ENCODE measurements at regions not wholly inside any gene's neighbourhood (a gene's known extent, or its start where the extent isn't known, plus 50 kb on each side); places are given as distances from the start of the nearest gene placed in this dataset.

DNA sequence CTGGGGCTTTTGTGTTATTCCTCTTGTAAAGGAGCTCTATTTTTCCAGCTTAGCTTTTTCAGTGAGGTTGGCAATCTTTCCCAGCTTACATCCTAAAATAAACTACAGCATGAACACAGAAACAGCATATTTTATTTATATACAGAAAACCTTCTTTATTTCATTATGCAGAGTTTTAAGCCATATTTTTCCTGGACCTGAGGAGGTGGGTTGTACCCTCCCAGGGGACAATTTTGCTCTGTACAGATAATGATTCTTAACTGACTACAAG is 341.2 kb upstream of the TYRP1 start:
- no peaks in the 10 kb centered on the region for H3K27me3 ChIP-seq
- H3K4me1 ChIP-seq, result no peaks in the 10 kb centered on the region
- no peak overlapping the region for H3K4me3 ChIP-seq
- no peaks in the 10 kb centered on the region for H3K9me3 ChIP-seq
- ATAC-seq, result no peak
- TF ChIP-seq, protein P1, sequence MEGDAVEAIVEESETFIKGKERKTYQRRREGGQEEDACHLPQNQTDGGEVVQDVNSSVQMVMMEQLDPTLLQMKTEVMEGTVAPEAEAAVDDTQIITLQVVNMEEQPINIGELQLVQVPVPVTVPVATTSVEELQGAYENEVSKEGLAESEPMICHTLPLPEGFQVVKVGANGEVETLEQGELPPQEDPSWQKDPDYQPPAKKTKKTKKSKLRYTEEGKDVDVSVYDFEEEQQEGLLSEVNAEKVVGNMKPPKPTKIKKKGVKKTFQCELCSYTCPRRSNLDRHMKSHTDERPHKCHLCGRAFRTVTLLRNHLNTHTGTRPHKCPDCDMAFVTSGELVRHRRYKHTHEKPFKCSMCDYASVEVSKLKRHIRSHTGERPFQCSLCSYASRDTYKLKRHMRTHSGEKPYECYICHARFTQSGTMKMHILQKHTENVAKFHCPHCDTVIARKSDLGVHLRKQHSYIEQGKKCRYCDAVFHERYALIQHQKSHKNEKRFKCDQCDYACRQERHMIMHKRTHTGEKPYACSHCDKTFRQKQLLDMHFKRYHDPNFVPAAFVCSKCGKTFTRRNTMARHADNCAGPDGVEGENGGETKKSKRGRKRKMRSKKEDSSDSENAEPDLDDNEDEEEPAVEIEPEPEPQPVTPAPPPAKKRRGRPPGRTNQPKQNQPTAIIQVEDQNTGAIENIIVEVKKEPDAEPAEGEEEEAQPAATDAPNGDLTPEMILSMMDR (IDR thresholded peaks at IDR 0.05), result no peak
- TF ChIP-seq POLR2AphosphoS5 (IDR thresholded peaks at IDR 0.05), result no peak
- TF ChIP-seq POLR2A (IDR thresholded peaks at IDR 0.05), result no peak
- TF ChIP-seq EP300 (IDR thresholded peaks at IDR 0.05), result no peak
- no peak overlapping the region for H3K27ac ChIP-seq
- no peaks in the 10 kb centered on the region for H3K36me3 ChIP-seq

DNA sequence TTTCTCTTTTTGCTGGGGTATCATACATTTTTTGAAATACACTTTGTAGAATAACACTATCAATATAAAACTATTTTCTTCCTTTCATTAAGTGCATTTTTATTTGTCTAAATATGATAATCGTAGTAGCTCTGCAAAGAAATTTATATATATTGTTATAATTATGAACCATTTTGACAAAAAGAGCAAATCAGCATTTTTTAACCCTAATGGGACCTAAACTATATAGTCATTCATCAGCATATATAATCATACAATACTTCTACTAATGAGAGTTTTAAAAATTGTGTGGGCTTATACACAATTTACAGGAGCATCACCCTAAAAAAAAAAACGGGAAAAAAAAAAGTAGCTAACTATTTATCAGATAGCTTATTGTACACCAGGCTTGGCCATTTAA is 329.7 kb upstream of the TYRP1 start:
- no peak overlapping the region for H3K4me3 ChIP-seq
- H3K36me3 ChIP-seq, result no peaks in the 10 kb centered on the region
- ATAC-seq, result no peak
- no peaks in the 10 kb centered on the region for H3K9me3 ChIP-seq
- no peak for TF ChIP-seq EP300 (IDR thresholded peaks at IDR 0.05)
- no peak for TF ChIP-seq POLR2AphosphoS5 (IDR thresholded peaks at IDR 0.05)
- no peak for TF ChIP-seq POLR2A (IDR thresholded peaks at IDR 0.05)
- TF ChIP-seq, protein P1 (IDR thresholded peaks at IDR 0.05), result no peak
- H3K27ac ChIP-seq, result no peak overlapping the region
- H3K4me1 ChIP-seq, result peaks cover 0 to 12% (median 0%) of the 10 kb centered on the region in 3 donors
- 57 to 66% methylated on average over 2 of the region's 2 CpGs for WGBS, 2 donors (ENCODE audit: low coverage in 1 of 2)
- H3K27me3 ChIP-seq, result no peaks in the 10 kb centered on the region

DNA sequence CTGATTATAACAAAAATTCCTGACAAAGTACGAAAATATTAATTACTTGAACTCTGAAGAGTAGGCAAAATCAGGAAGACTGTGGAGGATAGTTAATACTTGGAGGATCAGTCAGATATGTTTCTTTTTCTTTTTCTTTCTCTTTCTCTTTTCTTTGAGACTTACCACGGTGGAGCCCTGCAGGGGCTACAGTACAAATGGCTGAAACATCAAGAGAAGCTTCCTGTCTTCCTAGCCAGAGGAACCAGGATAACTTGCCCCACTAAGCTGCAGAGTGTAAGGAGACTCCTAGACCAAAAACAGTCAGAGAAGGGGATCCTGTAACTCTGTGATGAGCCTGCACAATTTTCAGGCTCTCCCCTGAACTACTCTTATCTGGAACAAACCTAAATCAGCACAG is 324.6 kb upstream of the TYRP1 start:
- TF ChIP-seq POLR2A (IDR thresholded peaks at IDR 0.05), result no peak
- no peak for TF ChIP-seq EP300 (IDR thresholded peaks at IDR 0.05)
- TF ChIP-seq, protein P1 (IDR thresholded peaks at IDR 0.05), result no peak
- no peak for TF ChIP-seq POLR2AphosphoS5 (IDR thresholded peaks at IDR 0.05)
- 31 to 40% methylated on average over 2 of the region's 2 CpGs for WGBS, 2 donors (ENCODE audit: low coverage in 1 of 2)

DNA sequence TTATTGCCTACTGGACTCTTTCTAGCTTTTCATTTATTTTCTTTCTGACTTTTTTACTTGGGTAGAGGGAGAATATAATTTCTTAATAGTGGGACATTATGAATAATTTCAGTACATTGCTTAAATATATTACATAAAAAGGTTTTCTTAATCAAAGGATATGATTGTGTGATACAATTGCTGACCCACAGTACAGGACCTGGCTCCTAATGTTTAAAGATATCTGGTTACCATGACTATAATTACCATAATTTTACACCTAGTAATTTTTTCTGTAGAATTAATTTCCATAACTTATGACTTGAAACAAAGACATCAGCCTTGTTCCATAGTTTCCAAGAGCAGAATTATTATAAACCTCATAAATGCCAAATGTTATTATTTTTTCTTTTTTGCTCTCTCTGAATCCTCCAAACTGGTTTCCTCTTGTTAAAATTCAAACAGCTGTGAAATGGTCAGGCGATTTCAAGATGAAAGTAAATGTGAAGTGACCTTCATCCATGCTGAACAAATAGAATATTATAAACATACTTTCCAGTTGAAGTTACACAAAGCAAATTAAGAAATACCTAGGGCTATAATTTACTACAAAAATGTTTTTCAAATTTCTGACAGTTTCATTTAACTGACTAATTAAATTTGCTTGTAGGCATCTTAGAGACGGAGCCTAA is 301.2 kb upstream of the TYRP1 start:
- no peaks in the 10 kb centered on the region for H3K9me3 ChIP-seq
- H3K27me3 ChIP-seq, result no peaks in the 10 kb centered on the region
- no peak overlapping the region for H3K4me3 ChIP-seq
- 59 to 75% methylated on average over 2 of the region's 2 CpGs for WGBS, 2 donors (ENCODE audit: low coverage in 1 of 2)
- no peak overlapping the region for H3K27ac ChIP-seq
- no peak for ATAC-seq
- H3K4me1 ChIP-seq, result no peaks in the 10 kb centered on the region
- no peaks in the 10 kb centered on the region for H3K36me3 ChIP-seq
- no peak for TF ChIP-seq EP300 (IDR thresholded peaks at IDR 0.05)
- TF ChIP-seq, protein P1 (IDR thresholded peaks at IDR 0.05), result no peak
- TF ChIP-seq POLR2A (IDR thresholded peaks at IDR 0.05), result no peak
- no peak for TF ChIP-seq POLR2AphosphoS5 (IDR thresholded peaks at IDR 0.05)

More for the DNA sequence above, 324.6 kb upstream of the TYRP1 start:
- H3K9me3 ChIP-seq, result no peaks in the 10 kb centered on the region
- no peak overlapping the region for H3K27ac ChIP-seq
- no peak overlapping the region for H3K4me3 ChIP-seq
- no peaks in the 10 kb centered on the region for H3K4me1 ChIP-seq
- no peaks in the 10 kb centered on the region for H3K36me3 ChIP-seq
- no peaks in the 10 kb centered on the region for H3K27me3 ChIP-seq
- no peak for ATAC-seq

DNA sequence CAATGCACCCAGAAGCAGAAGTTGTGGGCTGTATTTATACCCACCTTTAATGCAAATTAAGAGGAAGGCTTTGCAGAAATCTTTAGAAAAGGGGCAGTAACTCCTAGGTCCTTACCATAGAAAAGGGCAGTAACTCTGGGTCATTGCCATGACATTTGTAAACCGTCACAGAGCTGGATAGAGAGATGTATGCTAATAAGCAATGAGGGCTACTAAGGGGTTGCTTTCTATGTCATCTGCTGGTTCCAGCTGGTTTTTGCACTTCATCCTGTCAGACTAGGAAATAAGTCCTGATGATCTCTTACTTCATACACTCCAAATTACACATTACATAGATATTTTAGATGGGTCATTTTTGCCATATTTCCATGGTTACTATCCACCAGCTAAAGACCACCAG is 299.1 kb upstream of the TYRP1 start:
- no peak for ATAC-seq
- Histone ChIP-seq H3K9me3 (no peaks in the 10 kb centered on the region), H3K4me3 (no peak overlapping the region), H3K36me3 (no peaks in the 10 kb centered on the region), H3K4me1 (no peaks in the 10 kb centered on the region), H3K27ac (no peak overlapping the region), H3K27me3 (no peaks in the 10 kb centered on the region)
- TF ChIP-seq, protein P1 (IDR thresholded peaks at IDR 0.05), result no peak
- TF ChIP-seq POLR2A (IDR thresholded peaks at IDR 0.05) (no peak), POLR2AphosphoS5 (IDR thresholded peaks at IDR 0.05) (no peak), EP300 (IDR thresholded peaks at IDR 0.05) (no peak)
- 63 to 100% methylated on average over 1 of the region's 1 CpG for WGBS, 2 donors (ENCODE audit: low coverage in 1 of 2)

Measured in gastroesophageal sphincter (tissue), 4 donors.